ENCODE measurements at regions not wholly inside any gene's neighbourhood (a gene's known extent, or its start where the extent isn't known, plus 50 kb on each side); places are given as distances from the start of the nearest gene placed in this dataset.

DNA sequence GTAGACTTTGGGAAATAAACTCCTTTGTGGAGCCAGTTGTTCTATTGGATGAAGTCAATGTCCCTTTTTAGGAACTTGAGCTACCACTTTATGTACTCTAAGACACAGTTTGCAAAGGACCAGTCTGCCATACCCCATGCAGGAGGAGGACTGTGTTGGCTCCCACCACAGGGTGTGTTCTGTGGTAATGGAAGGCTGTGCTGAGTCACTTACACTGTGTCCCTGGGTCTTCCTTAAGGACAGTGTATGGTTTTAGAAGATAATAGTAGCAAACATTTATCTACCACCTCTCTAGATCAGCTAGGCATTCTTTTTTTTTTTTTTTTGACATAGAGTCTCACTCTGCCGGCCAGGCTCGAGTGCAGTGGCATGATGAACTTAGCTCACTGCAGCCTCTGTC lies 184.0 kb upstream of the PGRMC2 start:
- Histone ChIP-seq H3K4me3 (ENCODE audit: control extremely low read depth in 1 of 5, extremely low read depth in 1 of 5, insufficient read depth in 1 of 5, low read depth in 2 of 5, low read length in 4 of 5) (no peak overlapping the region), H3K9ac (ENCODE audit: low read length) (no peak overlapping the region), H2AFZ (ENCODE audit: insufficient read depth, low read depth, low read length, poor library complexity, severe bottlenecking) (no peak overlapping the region), H4K20me1 (ENCODE audit: control insufficient read depth, insufficient read depth, low read length, poor library complexity, severe bottlenecking) (no peaks in the 10 kb centered on the region), H3K79me2 (ENCODE audit: control insufficient read depth, insufficient read depth, low read length) (no peaks in the 10 kb centered on the region), H3K9me3 (ENCODE audit: control extremely low read depth in 1 of 3, control insufficient read depth in 2 of 3, insufficient read depth in 1 of 3, low read length in 2 of 3) (no peaks in the 10 kb centered on the region), H3K27me3 (replicated peaks in 1 of 4; ENCODE audit: control extremely low read depth in 1 of 4, control insufficient read depth in 3 of 4, insufficient read depth in 4 of 4, low read length in 3 of 4) (no peaks in the 10 kb centered on the region), H3K36me3 (replicated peaks in 1 of 2; ENCODE audit: control extremely low read depth in 1 of 2, control insufficient read depth in 1 of 2, extremely low read depth in 1 of 2, insufficient read depth in 2 of 2, low read length in 1 of 2) (no peaks in the 10 kb centered on the region), H3K27ac (ENCODE audit: low read length in 2 of 2) (no peak overlapping the region), H3K4me1 (ENCODE audit: control insufficient read depth in 2 of 2, insufficient read depth in 2 of 2, low read length in 2 of 2) (no peaks in the 10 kb centered on the region), H3K4me2 (replicated peaks; ENCODE audit: low read depth, low read length, poor library complexity, severe bottlenecking) (no peak overlapping the region)
- intact Hi-C loops (cut with micrococcal nuclease): no loop called here
- ATAC-seq (ENCODE audit: low read depth) (no peak), DNase-seq (no peak)
- Mint-ChIP-seq H3K27me3 (no peaks in the 10 kb centered on the region), H3K4me1 (no peaks in the 10 kb centered on the region), H3K9me3 (ENCODE audit: insufficient read depth) (no peaks in the 10 kb centered on the region), H3K27ac (no peak overlapping the region), H3K4me3 (no peak overlapping the region)
- TF ChIP-seq EZH2 (IDR thresholded peaks at IDR 0.05; ENCODE audit: borderline replicate concordance, insufficient read depth, low read depth, low read length, poor library complexity, severe bottlenecking): no peak
- TF ChIP-seq, protein P1, sequence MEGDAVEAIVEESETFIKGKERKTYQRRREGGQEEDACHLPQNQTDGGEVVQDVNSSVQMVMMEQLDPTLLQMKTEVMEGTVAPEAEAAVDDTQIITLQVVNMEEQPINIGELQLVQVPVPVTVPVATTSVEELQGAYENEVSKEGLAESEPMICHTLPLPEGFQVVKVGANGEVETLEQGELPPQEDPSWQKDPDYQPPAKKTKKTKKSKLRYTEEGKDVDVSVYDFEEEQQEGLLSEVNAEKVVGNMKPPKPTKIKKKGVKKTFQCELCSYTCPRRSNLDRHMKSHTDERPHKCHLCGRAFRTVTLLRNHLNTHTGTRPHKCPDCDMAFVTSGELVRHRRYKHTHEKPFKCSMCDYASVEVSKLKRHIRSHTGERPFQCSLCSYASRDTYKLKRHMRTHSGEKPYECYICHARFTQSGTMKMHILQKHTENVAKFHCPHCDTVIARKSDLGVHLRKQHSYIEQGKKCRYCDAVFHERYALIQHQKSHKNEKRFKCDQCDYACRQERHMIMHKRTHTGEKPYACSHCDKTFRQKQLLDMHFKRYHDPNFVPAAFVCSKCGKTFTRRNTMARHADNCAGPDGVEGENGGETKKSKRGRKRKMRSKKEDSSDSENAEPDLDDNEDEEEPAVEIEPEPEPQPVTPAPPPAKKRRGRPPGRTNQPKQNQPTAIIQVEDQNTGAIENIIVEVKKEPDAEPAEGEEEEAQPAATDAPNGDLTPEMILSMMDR (IDR thresholded peaks at IDR 0.05): no peak
- 92% methylated on average over 2 of the region's 2 CpGs for WGBS (ENCODE audit: insufficient coverage)
- ChIA-PET CTCF (no interaction called here), POLR2A (no interaction called here)

GRCh38 chr4:128470492-128471053 lies 183.0 kb upstream of the PGRMC2 start:
- no peaks in the 10 kb centered on the region for H3K79me2 ChIP-seq (ENCODE audit: control insufficient read depth, insufficient read depth, low read length)
- H3K27me3 ChIP-seq (replicated peaks in 1 of 4; ENCODE audit: control extremely low read depth in 1 of 4, control insufficient read depth in 3 of 4, insufficient read depth in 4 of 4, low read length in 3 of 4): no peaks in the 10 kb centered on the region
- WGBS (ENCODE audit: insufficient coverage): no CpG with 5 or more reads among the region's 5 CpGs
- H3K27me3 Mint-ChIP-seq: no peaks in the 10 kb centered on the region
- no peak overlapping the region for H3K9ac ChIP-seq (ENCODE audit: low read length)
- no peak overlapping the region for H3K27ac Mint-ChIP-seq
- no peak overlapping the region for H2AFZ ChIP-seq (ENCODE audit: insufficient read depth, low read depth, low read length, poor library complexity, severe bottlenecking)
- H3K4me2 ChIP-seq (replicated peaks; ENCODE audit: low read depth, low read length, poor library complexity, severe bottlenecking): no peak overlapping the region
- no peak for TF ChIP-seq EZH2 (IDR thresholded peaks at IDR 0.05; ENCODE audit: borderline replicate concordance, insufficient read depth, low read depth, low read length, poor library complexity, severe bottlenecking)
- CTCF ChIA-PET: no interaction called here
- H3K4me1 ChIP-seq (ENCODE audit: control insufficient read depth in 2 of 2, insufficient read depth in 2 of 2, low read length in 2 of 2): no peaks in the 10 kb centered on the region
- H3K9me3 ChIP-seq (ENCODE audit: control extremely low read depth in 1 of 3, control insufficient read depth in 2 of 3, insufficient read depth in 1 of 3, low read length in 2 of 3): no peaks in the 10 kb centered on the region
- H3K27ac ChIP-seq (ENCODE audit: low read length in 2 of 2): no peak overlapping the region
- H3K36me3 ChIP-seq (replicated peaks in 1 of 2; ENCODE audit: control extremely low read depth in 1 of 2, control insufficient read depth in 1 of 2, extremely low read depth in 1 of 2, insufficient read depth in 2 of 2, low read length in 1 of 2): no peaks in the 10 kb centered on the region
- intact Hi-C loops (cut with micrococcal nuclease): no loop called here
- DNase-seq (no peak), ATAC-seq (ENCODE audit: low read depth) (no peak)
- no peak overlapping the region for H3K4me3 ChIP-seq (ENCODE audit: control extremely low read depth in 1 of 5, extremely low read depth in 1 of 5, insufficient read depth in 1 of 5, low read depth in 2 of 5, low read length in 4 of 5)
- no peaks in the 10 kb centered on the region for H3K9me3 Mint-ChIP-seq (ENCODE audit: insufficient read depth)
- no peaks in the 10 kb centered on the region for H4K20me1 ChIP-seq (ENCODE audit: control insufficient read depth, insufficient read depth, low read length, poor library complexity, severe bottlenecking)
- POLR2A ChIA-PET: no interaction called here
- H3K4me1 Mint-ChIP-seq: no peaks in the 10 kb centered on the region
- no peak overlapping the region for H3K4me3 Mint-ChIP-seq
